Activated CD4-positive, alpha-beta T cell treated with anti-CD3 and anti-CD28 coated beads, Interleukin-2, Interleukin-4, amounts not matched to agents 100 ng/mL and 50 ng/mL, durations not matched to agents 16 hours and 8 hours (primary cell): ENCODE measurements at regions not wholly inside any gene's neighbourhood (a gene's known extent, or its start where the extent isn't known, plus 50 kb on each side); places are given as distances from the start of the nearest gene placed in this dataset.
A peak's percentile ranks its signal among the peaks of the same experiment; 100 is the strongest.
"Not testable (repeated sequence)": the region's sequence is repeated elsewhere in the genome, so short reads cannot be mapped to it uniquely, and the experiment has no call there.

Experiments used
- DNase-seq: peaks from one replicate; pipeline ENCODE4 v3.0.0-alpha.2; 2020; ENCODE audit warnings: low spot score

- DNase-seq = no peak
These were observed 52.0 kb downstream of the PRORP start for GRCh38 chr14:35174342-35174741.

GRCh38 chr14:35180179-35180578 is 57.8 kb downstream of the PRORP start:
- DNase-seq = no peak

- DNase-seq = not testable (repeated sequence)
These were observed 62.5 kb downstream of the PRORP start for GRCh38 chr14:35184891-35185290.

GRCh38 chr14:35189422-35189821 is 67.1 kb downstream of the PRORP start:
- DNase-seq = no peak

- DNase-seq = no peak
These were observed 70.8 kb downstream of the PRORP start for GRCh38 chr14:35193161-35193560.

GRCh38 chr14:35194183-35194582 is 71.8 kb downstream of the PRORP start:
- DNase-seq = not testable (repeated sequence)

- no peak for DNase-seq
These were observed 74.2 kb downstream of the PRORP start for GRCh38 chr14:35196571-35196970.

- peak; percentile 25 for DNase-seq
These were observed 74.7 kb downstream of the PRORP start for GRCh38 chr14:35197015-35197414.

- peak; percentile 40 for DNase-seq
These were observed 78.7 kb downstream of the PRORP start for GRCh38 chr14:35201066-35201465.

GRCh38 chr14:35202195-35202594 is 79.8 kb downstream of the PRORP start:
- DNase-seq = no peak

GRCh38 chr14:35205737-35206136 is 83.4 kb downstream of the PRORP start:
- no peak for DNase-seq

- no peak for DNase-seq
These were observed 81.1 kb upstream of the PSMA6 start for GRCh38 chr14:35211067-35211466.

GRCh38 chr14:35212471-35213142 is 79.6 kb upstream of the PSMA6 start:
- no peak for DNase-seq

GRCh38 chr14:35213143-35213788 is 78.9 kb upstream of the PSMA6 start:
- no peak for DNase-seq

GRCh38 chr14:35213869-35214387 is 78.3 kb upstream of the PSMA6 start:
- DNase-seq = no peak

- not testable (repeated sequence) for DNase-seq
These were observed 77.8 kb upstream of the PSMA6 start for GRCh38 chr14:35214402-35214801.

- no peak for DNase-seq
These were observed 76.9 kb upstream of the PSMA6 start for GRCh38 chr14:35215110-35215813.

- DNase-seq = not testable (repeated sequence)
These were observed 74.0 kb upstream of the PSMA6 start for GRCh38 chr14:35218176-35218575.

GRCh38 chr14:35218963-35219362 is 73.2 kb upstream of the PSMA6 start:
- DNase-seq = no peak

- DNase-seq = no peak
These were observed 72.0 kb upstream of the PSMA6 start for GRCh38 chr14:35220027-35220676.

GRCh38 chr14:35220920-35221319 is 71.3 kb upstream of the PSMA6 start:
- no peak for DNase-seq

- DNase-seq = no peak
These were observed 70.7 kb upstream of the PSMA6 start for GRCh38 chr14:35221462-35221861.
